B cell (primary cell): ENCODE measurements at regions not wholly inside any gene's neighbourhood (a gene's known extent, or its start where the extent isn't known, plus 50 kb on each side); places are given as distances from the start of the nearest gene placed in this dataset.

ENCODE experiments used
- ATAC-seq: fragments of 200-7000 bp; cut with Tn5 transposase; one replicate; pipeline ENCODE4 v1.10.0; 2021; ENCODE audit warnings: low read depth, mild to moderate bottlenecking, moderate number of reproducible peaks, moderate library complexity
- CTCF ChIA-PET: fragments of 350-600 bp; sonication (Branson Sonifier 250); formaldehyde crosslinking; loops from one replicate; lab custom pipeline; 2021; ENCODE audit warnings: antibody characterized with exemption, inconsistent platforms; lab: Charles Lee
- POLR2A ChIA-PET: fragments of 350-600 bp; sonication (Branson Sonifier 250); formaldehyde crosslinking; loops from one replicate; lab custom pipeline; 2021; ENCODE audit warnings: antibody characterized with exemption; lab: Charles Lee
- DNase-seq: peaks from one replicate; pipeline ENCODE4 v3.0.0; 2013
- H2AFZ ChIP-seq: 2 replicates; pipeline ENCODE4 v1.6.1; 2012; ENCODE audit warnings: mild to moderate bottlenecking, low read depth, low read length; ENCODE audit not compliant: insufficient read depth, poor library complexity, severe bottlenecking
- H3K27ac ChIP-seq, 2 donors: 1 replicate in 1 of 2; 2 replicates in 1 of 2; pipeline ENCODE4 v1.5.1; 2012 to 2013; ENCODE audit warnings: low read length in 2 of 2, mild to moderate bottlenecking in 2 of 2, moderate library complexity in 1 of 2
- H3K27me3 ChIP-seq, 4 experiments: fragments of 200-600 bp in 1 of 4; sonication (generic) in 1 of 4; replicated peaks in 1 of 4; 1 replicate in 2 of 4; 2 replicates in 2 of 4; pipeline versions ENCODE4 v1.6.1 to v1.7.0; 2013 to 2016; ENCODE audit warnings: low read length in 3 of 4, mild to moderate bottlenecking in 2 of 4, mixed read lengths in 1 of 4, moderate library complexity in 1 of 4; ENCODE audit not compliant: insufficient read depth in 4 of 4, control insufficient read depth in 3 of 4; ENCODE audit errors: control extremely low read depth in 1 of 4
- H3K36me3 ChIP-seq, 2 experiments: replicated peaks in 1 of 2; 1 replicate in 1 of 2; 2 replicates in 1 of 2; pipeline versions ENCODE4 v1.6.1 to v1.7.1; 2013; ENCODE audit warnings: low read length in 1 of 2; ENCODE audit not compliant: insufficient read depth in 2 of 2, control insufficient read depth in 1 of 2; ENCODE audit errors: control extremely low read depth in 1 of 2, extremely low read depth in 1 of 2
- H3K4me1 ChIP-seq, 2 donors: fragments of 200-600 bp in 1 of 2; sonication (generic) in 1 of 2; 1 replicate in 1 of 2; 2 replicates in 1 of 2; pipeline versions ENCODE4 v1.5.1 to v1.6.1; 2013 to 2017; ENCODE audit warnings: low read length in 2 of 2; ENCODE audit not compliant: control insufficient read depth in 2 of 2, insufficient read depth in 2 of 2
- H3K4me2 ChIP-seq: replicated peaks from 2 replicates; pipeline ENCODE3; 2012; ENCODE audit warnings: mild to moderate bottlenecking, low read depth, low read length; ENCODE audit not compliant: poor library complexity, severe bottlenecking
- H3K4me3 ChIP-seq, 5 experiments: fragments of 200-600 bp in 1 of 5; sonication (generic) in 1 of 5; 1 replicate in 3 of 5; 2 replicates in 2 of 5; pipeline versions ENCODE4 v1.5.1 to v1.7.0; 2011 to 2016; ENCODE audit warnings: low read length in 4 of 5, mild to moderate bottlenecking in 4 of 5, low read depth in 2 of 5, control low read depth in 1 of 5, moderate library complexity in 1 of 5; ENCODE audit not compliant: insufficient read depth in 1 of 5; ENCODE audit errors: control extremely low read depth in 1 of 5, extremely low read depth in 1 of 5
- H3K79me2 ChIP-seq: fragments of 200-600 bp; sonication (generic); one replicate; pipeline ENCODE4 v1.6.0; 2016; ENCODE audit warnings: low read length; ENCODE audit not compliant: control insufficient read depth, insufficient read depth
- H3K9ac ChIP-seq: fragments of 200-600 bp; sonication (generic); 2 replicates; pipeline ENCODE4 v1.6.1; 2017; ENCODE audit warnings: mild to moderate bottlenecking, low read length, moderate library complexity
- H3K9me3 ChIP-seq, 3 donors: one replicate each; pipeline versions ENCODE4 v1.6.1 to v1.7.1; 2013; ENCODE audit warnings: low read length in 2 of 3; ENCODE audit not compliant: control insufficient read depth in 2 of 3, insufficient read depth in 1 of 3; ENCODE audit errors: control extremely low read depth in 1 of 3
- H4K20me1 ChIP-seq: 2 replicates; pipeline ENCODE4 v1.6.0; 2012; ENCODE audit warnings: mild to moderate bottlenecking, low read length; ENCODE audit not compliant: insufficient read depth, control insufficient read depth, poor library complexity, severe bottlenecking
- H3K27ac Mint-ChIP-seq: one replicate; pipeline ENCODE4 v1.8.0; 2021; ENCODE audit warnings: mixed read lengths
- H3K27me3 Mint-ChIP-seq: one replicate; pipeline ENCODE4 v1.8.0; 2021; ENCODE audit warnings: mixed read lengths
- H3K4me1 Mint-ChIP-seq: one replicate; pipeline ENCODE4 v1.8.0; 2021; ENCODE audit warnings: mixed read lengths
- H3K4me3 Mint-ChIP-seq: one replicate; pipeline ENCODE4 v1.8.0; 2021; ENCODE audit warnings: mixed read lengths
- H3K9me3 Mint-ChIP-seq: one replicate; pipeline ENCODE4 v1.8.0; 2022; ENCODE audit warnings: mixed read lengths; ENCODE audit not compliant: insufficient read depth
- EZH2 ChIP-seq: IDR thresholded peaks from 2 replicates; pipeline ENCODE4 v1.6.1; 2012; ENCODE audit warnings: borderline replicate concordance, low read depth, mild to moderate bottlenecking, moderate library complexity, low read length; ENCODE audit not compliant: insufficient read depth, poor library complexity, severe bottlenecking
- WGBS: methylation state at CpG from one replicate; pipeline ENCODE4 v1.1.5; 2013; ENCODE audit warnings: missing lambda C conversion rate; ENCODE audit not compliant: insufficient coverage; 5-methylcytosine and 5-hydroxymethylcytosine counted together
- intact Hi-C: fragments of 100-400 bp; cut with micrococcal nuclease; formaldehyde crosslinking; loops from one replicate; pipeline ENCODE4 v1.10.0; 2022
- TF ChIP-seq, protein P1 (sequence below): fragments of 200-600 bp; IDR thresholded peaks from one replicate; pipeline ENCODE4 v1.8.0; 2022; ENCODE audit warnings: antibody characterized with exemption, mild to moderate bottlenecking

DNA sequence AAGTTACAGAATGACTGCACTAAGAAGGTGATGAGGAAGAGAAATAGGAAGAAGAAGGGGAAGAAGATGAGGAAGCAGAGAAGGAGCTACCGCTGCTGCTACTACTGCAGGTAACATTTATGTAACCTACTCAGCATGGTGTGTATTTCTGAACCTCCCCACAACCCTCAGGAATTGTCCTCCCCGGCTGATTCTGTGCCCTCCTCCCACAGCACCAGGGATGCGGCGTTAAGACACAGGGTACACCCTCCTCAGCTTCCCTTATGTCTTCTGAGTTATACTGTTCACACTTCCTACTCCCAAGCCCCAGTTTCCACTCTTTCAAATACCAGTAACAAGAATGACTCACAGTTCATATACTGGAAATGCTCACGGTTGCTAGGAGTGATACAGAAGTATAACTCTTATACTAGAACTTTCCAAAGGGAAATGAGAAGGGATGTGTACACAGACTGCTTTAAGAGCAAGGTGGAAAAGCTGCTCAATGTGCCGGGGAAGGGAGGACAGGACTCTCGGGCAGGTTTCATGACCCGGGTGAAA lies 224.5 kb upstream of the PSMD7 start:
- Histone ChIP-seq H3K4me3 (no peak overlapping the region), H3K27ac (no peak overlapping the region), H4K20me1 (no peaks in the 10 kb centered on the region), H2AFZ (no peak overlapping the region), H3K27me3 (no peaks in the 10 kb centered on the region), H3K9ac (no peak overlapping the region), H3K4me2 (no peak overlapping the region), H3K36me3 (no peaks in the 10 kb centered on the region), H3K9me3 (peaks cover 0 to 6% (median 5%) of the 10 kb centered on the region in 3 donors), H3K79me2 (no peaks in the 10 kb centered on the region), H3K4me1 (no peaks in the 10 kb centered on the region)
- WGBS, result 97% methylated on average over 6 of the region's 8 CpGs
- no peak overlapping the region for H3K27ac Mint-ChIP-seq
- H3K4me1 Mint-ChIP-seq, result no peaks in the 10 kb centered on the region
- no peak for DNase-seq
- intact Hi-C loops, result no loop called here
- ChIA-PET CTCF (no interaction called here), POLR2A (no interaction called here)
- H3K9me3 Mint-ChIP-seq, result peaks cover 11% of the 10 kb centered on the region
- ATAC-seq, result no peak
- TF ChIP-seq, protein P1, sequence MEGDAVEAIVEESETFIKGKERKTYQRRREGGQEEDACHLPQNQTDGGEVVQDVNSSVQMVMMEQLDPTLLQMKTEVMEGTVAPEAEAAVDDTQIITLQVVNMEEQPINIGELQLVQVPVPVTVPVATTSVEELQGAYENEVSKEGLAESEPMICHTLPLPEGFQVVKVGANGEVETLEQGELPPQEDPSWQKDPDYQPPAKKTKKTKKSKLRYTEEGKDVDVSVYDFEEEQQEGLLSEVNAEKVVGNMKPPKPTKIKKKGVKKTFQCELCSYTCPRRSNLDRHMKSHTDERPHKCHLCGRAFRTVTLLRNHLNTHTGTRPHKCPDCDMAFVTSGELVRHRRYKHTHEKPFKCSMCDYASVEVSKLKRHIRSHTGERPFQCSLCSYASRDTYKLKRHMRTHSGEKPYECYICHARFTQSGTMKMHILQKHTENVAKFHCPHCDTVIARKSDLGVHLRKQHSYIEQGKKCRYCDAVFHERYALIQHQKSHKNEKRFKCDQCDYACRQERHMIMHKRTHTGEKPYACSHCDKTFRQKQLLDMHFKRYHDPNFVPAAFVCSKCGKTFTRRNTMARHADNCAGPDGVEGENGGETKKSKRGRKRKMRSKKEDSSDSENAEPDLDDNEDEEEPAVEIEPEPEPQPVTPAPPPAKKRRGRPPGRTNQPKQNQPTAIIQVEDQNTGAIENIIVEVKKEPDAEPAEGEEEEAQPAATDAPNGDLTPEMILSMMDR, result no peak
- TF ChIP-seq EZH2, result no peak
- no peaks in the 10 kb centered on the region for H3K27me3 Mint-ChIP-seq
- no peak overlapping the region for H3K4me3 Mint-ChIP-seq

DNA sequence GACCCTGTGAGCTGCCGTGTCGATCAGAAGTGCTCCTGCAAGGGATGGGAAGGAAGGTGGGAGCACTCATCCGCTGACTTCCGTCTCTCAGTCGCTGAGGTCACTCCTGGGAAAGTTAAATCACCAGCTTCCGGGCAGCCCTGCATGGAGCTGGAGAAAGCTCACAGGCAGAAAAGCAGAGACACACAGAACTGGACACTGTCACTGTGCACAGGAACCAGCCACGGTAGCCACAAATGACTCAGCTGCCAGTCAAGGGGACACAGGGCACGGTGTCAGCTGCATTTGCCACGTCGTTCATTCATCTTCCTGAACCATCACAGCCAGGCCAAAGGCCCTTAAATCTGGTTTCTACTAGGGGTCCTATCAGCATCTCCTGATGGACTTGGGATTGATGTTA lies 226.4 kb upstream of the PSMD7 start:
- TF ChIP-seq EZH2, result no peak
- TF ChIP-seq, protein P1, result no peak
- Histone ChIP-seq H3K4me1 (no peaks in the 10 kb centered on the region), H3K27me3 (no peaks in the 10 kb centered on the region), H3K9me3 (peaks cover 0 to 6% (median 3%) of the 10 kb centered on the region in 3 donors), H3K36me3 (no peaks in the 10 kb centered on the region), H4K20me1 (no peaks in the 10 kb centered on the region), H3K79me2 (no peaks in the 10 kb centered on the region), H2AFZ (no peak overlapping the region), H3K4me2 (no peak overlapping the region), H3K9ac (no peak overlapping the region), H3K27ac (no peak overlapping the region), H3K4me3 (no peak overlapping the region)
- Mint-ChIP-seq H3K27me3 (no peaks in the 10 kb centered on the region), H3K9me3 (peaks cover 5% of the 10 kb centered on the region), H3K27ac (no peak overlapping the region), H3K4me3 (no peak overlapping the region), H3K4me1 (no peaks in the 10 kb centered on the region)
- 74% methylated on average over 7 of the region's 10 CpGs for WGBS
- CTCF ChIA-PET, result no interaction called here
- ATAC-seq (no peak), DNase-seq (no peak)
- POLR2A ChIA-PET, result no interaction called here
- intact Hi-C loops, result no loop called here
